NCI-H748 treated with DMSO at 0.1 percent for 48 hours (cell line): ENCODE measurements at regions not wholly inside any gene's neighbourhood (a gene's known extent, or its start where the extent isn't known, plus 50 kb on each side); places are given as distances from the start of the nearest gene placed in this dataset.
"Not testable (repeated sequence)": the region's sequence is repeated elsewhere in the genome, so short reads cannot be mapped to it uniquely, and the experiment has no call there.

Experiments used
- DNase-seq: peaks from one replicate; lab custom pipeline; 2025; lab: John Stamatoyannopoulos, UW

GRCh38 chr6:67219346-67219745 is 1415.7 kb upstream of the ADGRB3 start:
- no peak for DNase-seq

- no peak for DNase-seq
These were observed 1422.5 kb upstream of the ADGRB3 start for GRCh38 chr6:67212584-67212983.

GRCh38 chr6:67210450-67210849 is 1424.6 kb upstream of the ADGRB3 start:
- no peak for DNase-seq

- DNase-seq = no peak
These were observed 1433.5 kb upstream of the ADGRB3 start for GRCh38 chr6:67201563-67201962.

GRCh38 chr6:67200626-67201403 is 1434.3 kb upstream of the ADGRB3 start:
- no peak for DNase-seq

GRCh38 chr6:67199425-67199824 is 1435.7 kb upstream of the ADGRB3 start:
- DNase-seq = no peak

- no peak for DNase-seq
These were observed 1444.3 kb upstream of the ADGRB3 start for GRCh38 chr6:67190733-67191132.

- DNase-seq = no peak
These were observed 1450.7 kb upstream of the ADGRB3 start for GRCh38 chr6:67184405-67184804.

GRCh38 chr6:67175101-67175500 is 1460.0 kb upstream of the ADGRB3 start:
- DNase-seq = no peak

GRCh38 chr6:67165606-67166005 is 1458.6 kb upstream of the EYS start:
- no peak for DNase-seq

- DNase-seq = no peak
These were observed 1453.8 kb upstream of the EYS start for GRCh38 chr6:67160820-67161219.

- no peak for DNase-seq
These were observed 1434.0 kb upstream of the EYS start for GRCh38 chr6:67141005-67141404.

- no peak for DNase-seq
These were observed 1426.9 kb upstream of the EYS start for GRCh38 chr6:67133973-67134372.

GRCh38 chr6:67131827-67132226 is 1424.8 kb upstream of the EYS start:
- DNase-seq = no peak

- DNase-seq = no peak
These were observed 1422.8 kb upstream of the EYS start for GRCh38 chr6:67129780-67130179.

GRCh38 chr6:67127041-67127440 is 1420.0 kb upstream of the EYS start:
- no peak for DNase-seq

GRCh38 chr6:67121115-67121514 is 1414.1 kb upstream of the EYS start:
- DNase-seq = no peak

GRCh38 chr6:67112120-67112519 is 1405.1 kb upstream of the EYS start:
- DNase-seq = no peak

GRCh38 chr6:67102743-67103142 is 1395.7 kb upstream of the EYS start:
- DNase-seq = no peak

GRCh38 chr6:67095618-67096226 is 1388.7 kb upstream of the EYS start:
- not testable (repeated sequence) for DNase-seq

- DNase-seq = no peak
These were observed 1387.5 kb upstream of the EYS start for GRCh38 chr6:67094431-67094946.

GRCh38 chr6:67073938-67074337 is 1366.9 kb upstream of the EYS start:
- no peak for DNase-seq

GRCh38 chr6:67068781-67069180 is 1361.8 kb upstream of the EYS start:
- no peak for DNase-seq

GRCh38 chr6:67064323-67064722 is 1357.3 kb upstream of the EYS start:
- DNase-seq = no peak
